Psoas muscle (tissue), 7 donors: ENCODE measurements at regions not wholly inside any gene's neighbourhood (a gene's known extent, or its start where the extent isn't known, plus 50 kb on each side); places are given as distances from the start of the nearest gene placed in this dataset.

Experiments
- ATAC-seq, 4 donors: fragments of 200-7000 bp; cut with Tn5 transposase; one replicate each; pipeline ENCODE4 v1.9.1; 2020; ENCODE audit warnings: moderate library complexity in 3 of 4, mild to moderate bottlenecking in 2 of 4
- DNase-seq, 2 donors: peaks; one replicate each; pipeline ENCODE4 v3.0.0-alpha.2; 2020
- H3K27ac ChIP-seq: fragments of 200-600 bp; one replicate; pipeline ENCODE4 v1.8.0; 2022
- H3K27me3 ChIP-seq, 3 donors: fragments of 200-600 bp in 1 of 3; one replicate each; pipeline versions ENCODE4 v1.6.1 to v1.8.0; 2013 to 2022; ENCODE audit warnings: low read length in 2 of 3, mild to moderate bottlenecking in 2 of 3, moderate library complexity in 1 of 3; ENCODE audit not compliant: insufficient read depth in 3 of 3
- H3K36me3 ChIP-seq, 2 donors: fragments of 200-600 bp in 1 of 2; one replicate each; pipeline versions ENCODE4 v1.6.1 to v1.8.0; 2013 to 2022; ENCODE audit warnings: low read depth in 1 of 2, mild to moderate bottlenecking in 1 of 2, moderate library complexity in 1 of 2; ENCODE audit not compliant: insufficient read depth in 1 of 2
- H3K4me1 ChIP-seq: fragments of 200-600 bp; one replicate; pipeline ENCODE4 v1.8.0; 2022
- H3K4me3 ChIP-seq: fragments of 200-600 bp; one replicate; pipeline ENCODE4 v1.8.0; 2022; ENCODE audit warnings: mild to moderate bottlenecking
- H3K9me3 ChIP-seq: fragments of 200-600 bp; one replicate; pipeline ENCODE4 v1.8.0; 2022
- WGBS, 3 donors: extraction: QIAGEN DNeasy Blood & Tissue Kit; methylation state at CpG; one replicate each; pipeline versions ENCODE4 v1.1.6 to v1.1.7; 2013; 5-methylcytosine and 5-hydroxymethylcytosine counted together
- intact Hi-C, 2 donors: fragments of 100-400 bp; cut with DNase I; formaldehyde crosslinking; loops; one replicate each; pipeline versions ENCODE4 v1.11.0 to v1.14.2; 2022
- TF ChIP-seq, protein P1 (sequence below): fragments of 200-600 bp; IDR thresholded peaks from one replicate; pipeline ENCODE4 v1.8.0; 2022; ENCODE audit warnings: antibody characterized with exemption
- donor health status: healthy with polysubstance abuse.
- donor health status: DM: no; HTN: no; CAD: no; lungs with moderate emphysema.
- donor health status: Bipolar disorder and iron deficiency.
- donor health status: healthy.
- donor health status: DM: yes; HTN: yes; CAD: no.
- donor health status: DM: no; HTN: no; CAD: no.
- donor health status: DM: yes; HTN: yes; CAD: no.

GRCh38 chr6:22081709-22082108 lies 215.1 kb downstream of the PRL start:
- no peak overlapping the region for H3K4me3 ChIP-seq
- DNase-seq = no peak
- no peaks in the 10 kb centered on the region for H3K9me3 ChIP-seq
- H3K36me3 ChIP-seq = no peaks in the 10 kb centered on the region
- no peak for ATAC-seq
- intact Hi-C loops = no loop called here
- H3K4me1 ChIP-seq = no peaks in the 10 kb centered on the region
- 91 to 96% (median 94%) methylated on average over 4 of the region's 4 CpGs for WGBS, 3 donors
- TF ChIP-seq, protein P1, sequence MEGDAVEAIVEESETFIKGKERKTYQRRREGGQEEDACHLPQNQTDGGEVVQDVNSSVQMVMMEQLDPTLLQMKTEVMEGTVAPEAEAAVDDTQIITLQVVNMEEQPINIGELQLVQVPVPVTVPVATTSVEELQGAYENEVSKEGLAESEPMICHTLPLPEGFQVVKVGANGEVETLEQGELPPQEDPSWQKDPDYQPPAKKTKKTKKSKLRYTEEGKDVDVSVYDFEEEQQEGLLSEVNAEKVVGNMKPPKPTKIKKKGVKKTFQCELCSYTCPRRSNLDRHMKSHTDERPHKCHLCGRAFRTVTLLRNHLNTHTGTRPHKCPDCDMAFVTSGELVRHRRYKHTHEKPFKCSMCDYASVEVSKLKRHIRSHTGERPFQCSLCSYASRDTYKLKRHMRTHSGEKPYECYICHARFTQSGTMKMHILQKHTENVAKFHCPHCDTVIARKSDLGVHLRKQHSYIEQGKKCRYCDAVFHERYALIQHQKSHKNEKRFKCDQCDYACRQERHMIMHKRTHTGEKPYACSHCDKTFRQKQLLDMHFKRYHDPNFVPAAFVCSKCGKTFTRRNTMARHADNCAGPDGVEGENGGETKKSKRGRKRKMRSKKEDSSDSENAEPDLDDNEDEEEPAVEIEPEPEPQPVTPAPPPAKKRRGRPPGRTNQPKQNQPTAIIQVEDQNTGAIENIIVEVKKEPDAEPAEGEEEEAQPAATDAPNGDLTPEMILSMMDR = no peak
- H3K27ac ChIP-seq = no peak overlapping the region
- no peaks in the 10 kb centered on the region for H3K27me3 ChIP-seq

- no peaks in the 10 kb centered on the region for H3K4me1 ChIP-seq
- ATAC-seq (no peak), DNase-seq (no peak)
- H3K9me3 ChIP-seq = no peaks in the 10 kb centered on the region
- WGBS, 3 donors = 70 to 77% (median 75%) methylated on average over 3 of the region's 3 CpGs
- TF ChIP-seq, protein P1 = no peak
- no peaks in the 10 kb centered on the region for H3K36me3 ChIP-seq
- H3K4me3 ChIP-seq = no peak overlapping the region
- intact Hi-C loops = no loop called here
- no peak overlapping the region for H3K27ac ChIP-seq
- no peaks in the 10 kb centered on the region for H3K27me3 ChIP-seq
Measured at GRCh38 chr6:22082218-22082617, 214.6 kb downstream of the PRL start.

- Histone ChIP-seq H3K4me1 (no peaks in the 10 kb centered on the region), H3K36me3 (no peaks in the 10 kb centered on the region), H3K4me3 (no peak overlapping the region), H3K27me3 (no peaks in the 10 kb centered on the region), H3K27ac (no peak overlapping the region), H3K9me3 (no peaks in the 10 kb centered on the region)
- intact Hi-C loops = no loop called here
- WGBS, 3 donors = 78 to 89% (median 79%) methylated on average over 1 of the region's 1 CpG
- DNase-seq = no peak
- no peak for ATAC-seq
- TF ChIP-seq, protein P1 = no peak
Measured at GRCh38 chr6:22083119-22083518, 213.7 kb downstream of the PRL start.

GRCh38 chr6:22087960-22088706 lies 208.7 kb downstream of the PRL start:
- intact Hi-C loops = no loop called here
- WGBS, 3 donors = 77 to 87% (median 80%) methylated on average over 9 of the region's 9 CpGs
- no peak overlapping the region for H3K4me3 ChIP-seq
- H3K36me3 ChIP-seq = no peaks in the 10 kb centered on the region
- DNase-seq = no peak
- no peak overlapping the region for H3K27ac ChIP-seq
- no peaks in the 10 kb centered on the region for H3K27me3 ChIP-seq
- TF ChIP-seq, protein P1 = no peak
- no peaks in the 10 kb centered on the region for H3K9me3 ChIP-seq
- no peaks in the 10 kb centered on the region for H3K4me1 ChIP-seq
- no peak for ATAC-seq

GRCh38 chr6:22091424-22091948 lies 205.3 kb downstream of the PRL start:
- no peak for ATAC-seq
- 82 to 93% (median 85%) methylated on average over 5 of the region's 5 CpGs for WGBS, 3 donors
- no peaks in the 10 kb centered on the region for H3K4me1 ChIP-seq
- H3K27ac ChIP-seq = no peak overlapping the region
- intact Hi-C loops = no loop called here
- DNase-seq = no peak
- H3K36me3 ChIP-seq = no peaks in the 10 kb centered on the region
- H3K4me3 ChIP-seq = no peak overlapping the region
- TF ChIP-seq, protein P1 = no peak
- H3K9me3 ChIP-seq = no peaks in the 10 kb centered on the region
- H3K27me3 ChIP-seq = no peaks in the 10 kb centered on the region
